GM18511 (cell line): ENCODE measurements at regions not wholly inside any gene's neighbourhood (a gene's known extent, or its start where the extent isn't known, plus 50 kb on each side); places are given as distances from the start of the nearest gene placed in this dataset.

Experiments
- ATAC-seq: cut with Tn5 transposase; IDR thresholded peaks from one replicate; pipeline ENCODE4 v1.9.1; 2021; ENCODE audit warnings: mild to moderate bottlenecking, moderate library complexity; ENCODE audit not compliant: unreplicated experiment

DNA sequence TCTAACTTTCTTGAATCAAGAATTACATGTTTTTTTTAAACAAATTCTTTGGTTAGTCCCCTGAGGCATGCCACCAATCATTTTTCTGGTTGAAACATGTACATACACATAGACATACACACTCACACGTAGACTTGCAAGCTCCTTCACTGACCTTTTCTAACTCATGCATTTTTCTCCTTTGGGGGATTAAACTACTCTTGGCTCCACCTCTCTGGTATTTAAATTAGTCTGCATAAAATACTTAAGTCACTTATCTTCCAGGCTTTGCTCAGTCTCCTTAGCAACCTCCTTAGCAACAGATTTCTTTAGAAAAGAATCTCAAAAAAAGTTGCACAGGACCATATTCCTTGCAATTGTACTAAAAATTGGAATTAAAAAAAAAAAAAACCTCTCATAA, 440.9 kb upstream of the LRRC7 start:
- ATAC-seq, result no peak

DNA sequence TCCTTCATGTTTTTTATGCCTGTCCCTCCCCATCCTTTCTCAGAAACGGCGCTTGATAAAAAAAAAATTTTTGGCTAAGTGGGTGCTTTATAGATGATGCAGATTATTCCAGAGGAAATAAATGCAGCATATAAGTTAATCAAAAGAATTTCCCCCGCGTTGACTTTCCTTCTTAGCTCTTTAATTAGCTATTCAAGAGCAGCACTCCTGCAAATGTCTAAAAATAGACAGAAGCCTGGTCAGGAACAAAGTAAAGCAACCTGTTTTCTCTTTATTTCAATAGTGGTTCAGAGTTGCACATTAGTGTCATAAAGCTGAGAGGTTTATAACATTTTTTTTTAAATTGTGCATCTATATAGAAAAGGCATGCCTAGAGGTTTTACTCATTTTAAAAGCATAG, 439.5 kb upstream of the LRRC7 start:
- ATAC-seq, result no peak

DNA sequence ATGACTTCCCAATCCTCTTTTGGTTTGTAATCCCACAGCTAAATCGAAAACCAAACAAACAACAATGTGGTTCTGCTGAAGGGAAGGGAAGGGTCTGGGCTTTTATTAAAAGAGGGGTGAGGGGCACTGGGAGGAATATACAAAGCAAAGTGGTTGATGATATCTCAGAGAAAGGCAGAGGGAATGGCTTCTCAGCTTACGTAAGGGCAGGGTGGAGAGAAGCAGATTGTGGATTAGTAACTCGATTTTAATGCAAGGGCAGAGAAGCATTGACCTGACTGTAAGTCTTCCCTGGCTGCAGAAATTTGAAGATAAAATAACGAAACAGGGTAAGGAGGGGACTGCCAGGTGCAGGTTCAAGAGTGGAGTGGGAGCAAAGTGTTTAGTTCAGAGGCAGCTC, 438.2 kb upstream of the LRRC7 start:
- no peak for ATAC-seq

DNA sequence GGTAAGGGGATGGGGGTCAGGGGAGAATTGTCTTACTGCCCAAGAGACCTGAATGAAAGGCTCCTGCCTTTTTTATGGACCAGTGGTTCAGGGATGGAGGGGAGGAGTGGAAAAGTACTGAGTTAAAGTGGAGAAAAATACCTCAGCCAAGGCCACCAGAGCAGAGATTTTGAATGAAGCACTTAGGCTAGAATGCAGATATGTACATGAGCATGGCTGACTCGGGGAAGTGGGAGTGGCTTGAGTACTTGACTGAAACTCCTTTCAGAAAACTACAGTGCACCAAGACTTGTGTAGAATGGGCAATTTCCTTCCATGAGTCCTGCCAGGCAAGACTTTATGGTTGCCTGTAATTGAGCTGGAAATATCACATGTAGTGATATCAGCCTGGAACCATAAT, 429.6 kb upstream of the LRRC7 start:
- ATAC-seq, result no peak

DNA sequence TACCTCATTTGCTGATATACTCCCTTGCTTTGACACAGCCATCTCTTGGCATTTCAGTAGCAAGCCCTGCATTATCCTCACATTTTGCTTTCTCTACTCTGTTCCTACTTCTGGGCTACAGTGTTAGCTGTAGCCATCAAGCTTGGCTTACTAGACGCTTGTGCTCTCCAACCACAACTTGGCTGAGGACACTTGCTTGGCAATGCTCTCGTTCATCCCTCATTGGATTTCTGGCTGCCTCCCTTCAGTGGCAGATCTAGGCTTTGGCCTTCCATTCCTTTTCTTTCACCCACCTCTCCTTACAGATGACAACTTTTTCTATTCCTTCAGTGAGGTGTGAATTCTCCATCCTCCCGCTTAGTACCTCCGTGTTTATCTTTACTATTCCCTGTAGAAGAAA, 428.7 kb upstream of the LRRC7 start:
- no peak for ATAC-seq

DNA sequence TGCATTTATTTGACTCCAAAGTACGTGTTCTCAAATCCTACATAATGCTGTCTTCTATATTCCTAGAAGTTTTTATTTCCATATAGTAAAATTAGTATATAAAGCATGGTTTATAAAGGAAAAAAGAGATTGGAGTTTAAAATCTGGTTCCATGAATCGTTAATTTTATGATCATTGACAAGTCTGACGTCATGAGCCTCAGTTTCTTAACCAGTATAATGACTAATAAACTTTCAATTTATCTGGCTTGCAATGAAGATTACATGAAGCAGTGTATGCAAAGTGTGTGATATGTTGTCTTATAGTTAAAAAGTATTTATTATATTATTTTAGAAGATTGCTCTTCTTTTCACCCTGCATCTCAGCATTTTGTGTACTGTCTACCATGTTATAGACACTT, 421.4 kb upstream of the LRRC7 start:
- ATAC-seq, result no peak

DNA sequence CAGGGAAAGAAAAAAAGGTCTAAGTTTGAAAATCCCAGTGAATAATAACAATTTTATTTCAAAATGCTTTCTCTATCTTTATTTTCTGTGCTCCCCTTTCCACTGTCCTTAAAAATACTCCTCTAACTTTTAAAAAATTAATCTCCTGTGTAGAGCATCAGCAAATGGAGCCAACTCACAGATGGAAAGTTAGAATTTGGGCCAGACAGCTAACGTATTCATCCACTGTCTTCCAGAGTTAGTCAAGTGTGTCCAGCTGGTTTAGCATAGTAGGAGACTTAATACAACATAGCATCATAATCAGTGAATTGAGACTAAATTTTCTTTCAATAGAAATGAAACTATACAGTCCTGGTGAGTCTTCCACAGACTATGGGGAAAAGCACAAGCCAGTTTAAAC, 419.0 kb upstream of the LRRC7 start:
- ATAC-seq, result no peak

DNA sequence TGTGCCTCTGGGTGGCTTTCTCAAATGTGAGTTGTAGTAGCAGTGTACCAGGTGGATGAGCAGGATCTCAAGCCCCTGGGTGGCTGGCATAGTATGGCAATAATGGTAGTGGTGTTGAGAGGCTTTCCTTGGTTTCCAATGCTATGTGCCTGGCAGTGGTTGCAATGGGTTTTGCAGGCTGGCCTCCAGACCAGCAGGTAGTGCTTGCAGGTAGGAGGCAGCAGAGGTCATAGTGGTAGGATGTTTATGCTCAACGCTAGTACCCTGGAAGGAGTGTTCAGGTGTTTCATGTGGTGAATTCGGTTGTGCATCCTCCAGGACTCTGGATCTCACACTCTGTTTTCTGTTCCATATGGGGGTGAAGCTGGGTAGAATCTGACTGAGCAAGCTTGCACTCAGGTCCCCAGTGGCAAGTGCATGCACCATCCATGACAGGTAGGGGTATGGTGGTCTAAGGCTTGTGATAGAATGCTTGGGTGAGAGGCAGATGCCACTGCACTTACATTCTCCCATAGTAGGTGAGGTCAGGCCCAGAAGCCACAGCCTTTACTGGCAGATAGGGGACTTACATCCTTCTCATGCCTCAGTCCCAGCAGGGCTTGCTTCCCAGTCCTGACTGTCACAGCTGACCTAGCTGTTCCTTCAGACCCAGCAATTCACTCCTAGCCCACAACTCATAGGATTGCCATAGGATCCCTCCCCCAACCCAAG, 410.5 kb upstream of the LRRC7 start:
- ATAC-seq, result no peak

DNA sequence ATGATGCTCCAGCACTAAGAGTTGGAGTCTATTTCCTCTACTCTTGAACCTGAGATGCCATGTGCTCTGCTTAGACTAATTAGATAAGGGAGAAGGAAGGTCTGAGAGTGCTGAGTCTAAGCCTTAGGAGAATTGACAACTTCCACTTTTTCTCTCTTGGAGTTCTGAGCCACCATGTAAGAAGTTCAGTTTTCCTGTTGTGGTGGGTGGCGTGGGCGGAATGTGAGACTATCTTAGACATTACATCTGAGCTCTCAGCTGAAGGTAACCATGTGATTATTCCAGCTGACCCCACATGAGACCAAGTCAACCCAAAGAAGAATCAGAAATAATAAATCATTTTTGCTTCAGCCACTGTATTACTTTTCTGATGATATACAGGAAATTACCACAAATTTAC, 404.5 kb upstream of the LRRC7 start:
- ATAC-seq, result no peak

DNA sequence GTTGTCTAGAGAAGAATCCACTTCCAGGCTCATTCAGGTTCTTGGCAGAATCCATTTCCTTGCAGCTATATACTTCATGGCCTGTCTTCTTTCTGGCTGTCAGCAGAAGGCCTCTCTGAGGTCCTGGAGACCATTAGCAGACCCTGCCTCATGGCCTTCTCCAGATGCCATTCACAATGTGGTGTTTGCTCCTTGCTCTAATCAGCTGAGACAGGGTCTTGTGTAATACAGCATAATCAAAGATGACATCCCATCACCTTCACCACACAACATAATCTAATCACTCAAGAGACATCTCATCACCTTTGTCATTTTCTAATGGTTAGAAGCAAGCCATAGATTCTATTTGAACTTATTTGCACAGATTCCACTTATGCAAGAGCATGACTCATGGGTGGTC, 403.9 kb upstream of the LRRC7 start:
- no peak for ATAC-seq

DNA sequence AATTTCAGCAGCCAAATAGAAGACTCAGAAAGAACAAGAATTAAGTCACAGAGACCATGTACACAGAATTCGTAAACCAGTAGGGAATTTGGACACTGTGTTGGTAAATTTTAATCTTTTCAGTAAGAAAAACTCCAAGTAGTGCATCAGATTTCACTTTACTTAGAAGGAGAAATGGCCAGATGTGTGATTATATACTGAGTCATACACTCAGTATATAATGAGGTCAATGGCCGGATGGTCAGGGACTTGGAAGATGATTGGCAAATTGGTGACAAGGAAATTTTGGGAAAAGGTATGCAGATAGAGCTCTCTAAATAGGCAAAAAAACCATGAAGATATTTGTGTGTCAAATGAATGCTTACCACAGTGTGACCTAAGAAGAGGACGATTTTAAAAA, 399.8 kb upstream of the LRRC7 start:
- ATAC-seq, result no peak

DNA sequence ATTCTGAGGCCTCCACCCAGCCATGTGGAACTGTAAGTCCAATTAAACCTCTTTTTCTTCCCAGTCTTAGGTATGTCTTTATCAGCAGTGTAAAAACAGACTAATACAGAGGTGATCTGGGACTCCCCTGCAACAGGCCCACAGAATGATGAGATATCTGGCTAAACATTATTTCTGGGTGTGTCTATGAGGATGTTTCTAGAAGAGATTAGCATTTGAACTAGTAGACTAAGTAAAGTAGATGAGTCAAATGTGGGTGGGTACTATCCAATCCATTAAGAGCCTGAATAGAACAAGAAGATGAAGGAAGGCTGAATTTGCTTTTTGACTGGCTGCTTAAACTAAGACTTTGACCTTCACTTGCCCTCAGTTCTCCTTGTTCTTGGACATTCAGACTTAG, 396.5 kb upstream of the LRRC7 start:
- ATAC-seq, result no peak

DNA sequence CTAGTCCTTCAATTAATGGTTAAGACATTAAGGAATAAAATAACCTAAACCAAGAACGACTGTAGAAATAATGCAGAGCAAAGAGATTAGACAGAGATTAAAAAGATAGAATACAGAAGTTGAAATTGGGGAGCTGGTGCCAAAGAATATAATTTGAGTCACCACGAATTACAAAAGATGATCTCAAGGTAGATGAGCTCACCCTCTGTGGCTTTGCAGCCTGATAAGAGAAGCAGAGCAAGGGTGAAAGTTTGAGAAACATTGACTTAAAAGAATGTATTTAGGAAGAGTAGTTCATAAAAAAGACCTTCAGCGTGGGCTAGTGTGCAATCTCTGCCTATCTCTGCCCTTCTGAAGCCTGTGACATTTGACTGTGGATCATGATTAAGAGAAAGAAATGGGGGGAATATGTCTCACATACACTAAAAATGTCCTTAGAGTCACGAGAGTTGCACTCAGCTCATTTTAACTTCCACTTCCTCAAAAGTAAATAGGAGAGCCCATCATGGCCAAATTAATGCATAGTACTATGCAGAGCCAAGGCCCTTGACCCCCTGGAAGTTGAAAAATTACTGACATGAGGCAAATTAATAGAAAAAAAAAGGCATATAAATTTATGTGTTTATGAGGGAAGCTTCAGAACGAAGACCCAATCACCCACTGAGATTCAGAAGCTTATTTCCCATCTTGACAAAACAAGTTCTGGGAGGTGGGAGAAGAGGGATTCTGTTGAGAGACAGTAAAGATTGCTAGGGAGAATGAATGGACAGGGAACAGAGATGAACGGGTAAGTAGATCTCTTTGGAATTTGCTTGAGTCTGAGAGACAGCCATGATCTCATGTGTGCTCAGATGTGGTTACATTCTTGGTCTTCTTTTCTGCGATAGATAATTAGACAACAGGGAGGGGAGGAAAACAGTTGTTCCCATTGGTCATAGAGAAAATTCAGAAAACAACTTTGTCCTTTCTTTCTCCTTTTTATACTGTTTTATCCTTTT, 395.4 kb upstream of the LRRC7 start:
- no peak for ATAC-seq

DNA sequence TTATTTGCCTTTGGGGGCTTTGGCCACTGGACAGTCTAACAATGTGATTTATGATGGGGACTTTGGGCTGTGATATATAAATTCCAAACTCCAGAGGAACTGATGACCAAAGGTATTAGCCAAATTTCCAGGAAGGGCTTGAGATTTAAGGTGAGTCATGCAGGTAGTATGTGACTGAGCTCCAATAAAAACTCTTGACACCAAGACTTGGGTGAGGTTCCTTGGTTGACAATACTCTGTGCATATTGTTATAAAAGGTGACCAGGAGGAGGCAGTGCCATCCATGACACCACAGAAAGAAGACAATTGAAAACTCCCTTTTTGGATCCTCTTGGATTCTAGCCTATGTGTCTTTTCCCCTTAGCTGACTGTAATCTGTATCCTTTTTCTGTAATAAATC, 392.7 kb upstream of the LRRC7 start:
- no peak for ATAC-seq

DNA sequence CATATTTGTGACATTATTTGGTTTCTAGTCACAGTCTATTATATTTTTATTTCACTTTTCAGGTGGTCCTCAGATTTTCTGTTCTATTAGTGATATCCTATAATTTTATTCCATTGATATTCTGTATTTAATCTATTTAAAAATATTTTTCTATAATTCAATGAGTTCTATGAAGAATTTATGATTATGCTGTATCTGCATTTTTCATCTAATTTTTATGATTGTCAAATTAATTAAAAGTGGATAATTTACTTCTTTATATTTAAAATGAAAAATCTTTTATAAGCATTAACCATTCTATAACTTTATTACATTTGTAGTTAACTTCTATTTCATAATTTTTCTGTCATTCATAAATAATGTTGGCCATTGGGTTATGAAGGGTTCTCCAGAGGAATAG, 387.4 kb upstream of the LRRC7 start:
- ATAC-seq, result no peak

DNA sequence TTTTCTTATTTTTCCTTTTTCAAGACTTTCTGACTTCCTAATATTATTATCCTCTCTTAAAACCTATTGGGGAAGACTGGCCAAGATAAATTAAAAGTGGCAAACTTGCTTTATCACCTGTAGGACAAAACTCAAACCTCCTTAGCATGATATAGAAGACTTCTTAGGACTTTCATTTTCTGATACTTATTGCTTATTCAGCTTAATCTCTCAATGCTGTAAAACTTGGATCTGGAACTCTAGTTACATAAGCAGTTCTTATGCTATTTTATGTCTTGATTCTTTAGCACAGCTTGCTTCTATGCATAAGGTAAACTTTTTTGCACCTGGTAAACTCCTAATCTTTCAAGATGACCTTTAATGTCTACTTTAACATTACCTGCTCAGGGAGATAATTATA, 382.3 kb upstream of the LRRC7 start:
- ATAC-seq, result no peak

DNA sequence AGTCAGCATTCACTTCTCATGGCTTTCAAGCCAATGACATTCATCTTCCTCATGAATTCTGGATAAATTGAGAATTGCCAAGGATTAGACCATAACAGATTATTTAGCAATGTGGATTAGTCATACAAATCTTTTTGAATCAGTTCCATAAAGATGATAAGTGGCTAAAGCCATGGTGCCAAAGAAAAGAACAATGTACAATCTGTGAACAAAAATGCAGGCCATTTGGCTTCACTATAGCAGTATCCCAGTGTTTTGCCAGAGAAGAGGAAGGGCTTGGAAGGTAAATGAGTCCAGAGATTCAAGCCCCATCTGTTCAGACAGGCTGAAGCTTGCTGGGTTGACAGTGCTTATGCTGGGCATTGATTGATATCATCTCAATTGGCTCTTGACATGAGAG, 376.4 kb upstream of the LRRC7 start:
- no peak for ATAC-seq

DNA sequence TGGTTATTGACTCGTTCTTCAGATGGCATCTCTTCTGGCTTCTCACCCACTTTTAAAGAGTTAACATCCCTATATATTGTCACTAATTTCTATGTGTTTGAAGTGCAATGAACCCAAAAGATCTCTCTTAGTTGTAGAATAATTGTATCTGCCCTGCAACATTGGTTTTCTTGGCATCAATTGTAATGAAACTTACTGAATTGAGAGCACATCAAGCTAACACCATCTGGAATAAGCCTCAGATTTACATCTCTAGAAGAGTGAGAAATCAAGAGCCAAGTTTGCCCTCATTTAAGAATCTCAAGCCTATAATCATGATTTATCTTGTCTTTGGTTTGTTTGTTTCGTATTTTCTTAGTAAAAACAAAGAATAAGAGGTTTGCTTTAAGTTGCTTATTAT, 372.6 kb upstream of the LRRC7 start:
- no peak for ATAC-seq

DNA sequence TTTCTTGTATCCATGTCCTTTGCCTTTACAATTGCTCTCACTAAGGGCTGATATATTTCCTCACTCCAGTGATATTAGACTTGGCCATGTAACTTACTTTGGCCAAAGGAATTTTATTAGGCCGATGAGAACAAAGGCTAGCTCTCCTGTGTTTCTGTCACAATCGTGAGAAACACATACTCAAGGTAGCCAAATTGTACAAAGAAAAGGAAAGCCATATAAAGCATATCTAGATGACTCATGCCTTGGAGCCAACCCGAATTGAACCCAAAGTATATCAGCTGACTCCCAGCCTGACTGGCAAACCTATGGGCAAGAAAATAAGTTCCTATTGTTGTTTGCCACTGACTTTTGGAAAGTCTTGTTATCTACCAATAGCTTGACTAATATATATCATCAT, 371.7 kb upstream of the LRRC7 start:
- ATAC-seq, result no peak

DNA sequence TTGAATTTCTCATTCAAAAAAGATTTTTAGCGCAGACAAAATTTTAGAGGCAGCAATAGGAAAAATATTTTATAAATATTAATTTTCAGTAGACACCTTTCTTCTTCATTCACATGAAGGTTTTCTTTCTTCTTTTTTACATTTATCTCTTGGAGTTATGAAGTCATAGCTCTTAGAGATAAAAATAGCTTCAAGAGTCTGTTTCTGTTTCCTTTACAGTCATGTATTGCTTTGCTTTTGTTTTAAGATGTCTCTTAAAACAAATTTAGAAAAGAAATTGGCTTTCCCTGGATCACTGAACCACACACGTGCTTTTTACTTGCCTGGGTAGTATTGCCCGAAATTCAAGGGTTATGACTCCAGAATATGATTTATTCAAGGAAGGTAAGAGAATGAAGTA, 369.9 kb upstream of the LRRC7 start:
- ATAC-seq, result no peak

DNA sequence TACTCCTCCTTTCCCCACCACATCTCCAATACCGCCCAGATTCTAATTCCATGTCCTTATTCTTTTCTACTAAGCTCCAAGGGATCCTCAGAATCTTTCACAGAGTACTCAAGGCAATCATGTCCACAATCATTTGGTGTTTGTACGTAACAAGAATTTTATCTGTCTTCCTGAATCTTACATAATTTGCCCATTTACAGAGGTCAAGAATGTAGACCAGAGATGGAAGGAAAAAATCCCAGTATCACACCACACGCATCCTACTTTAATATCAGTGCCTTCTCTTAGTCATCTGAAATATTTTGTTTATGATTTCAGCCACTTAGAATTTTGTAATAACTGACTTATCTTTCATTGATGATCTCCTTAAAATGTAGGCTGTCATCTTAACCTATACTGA, 366.0 kb upstream of the LRRC7 start:
- no peak for ATAC-seq

DNA sequence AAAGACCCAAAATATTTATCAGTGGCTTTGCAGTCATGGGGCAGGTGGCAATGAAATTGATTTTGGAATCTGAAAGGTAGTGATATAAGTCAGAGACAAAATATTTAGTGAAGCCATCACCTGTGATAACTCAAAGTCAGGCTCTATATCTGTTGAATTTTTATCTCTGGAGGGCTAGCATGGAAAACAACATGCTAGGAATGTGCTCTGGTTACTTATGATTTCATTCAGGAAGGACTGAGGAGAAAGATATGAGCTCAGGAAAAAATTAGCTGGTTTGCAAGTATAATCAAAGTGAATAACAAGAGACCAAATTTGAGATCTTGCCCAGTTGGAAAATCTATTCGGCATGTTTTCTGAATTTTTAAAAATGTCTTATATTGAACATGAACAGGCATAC, 364.6 kb upstream of the LRRC7 start:
- ATAC-seq, result no peak
